ENCODE measurements at regions not wholly inside any gene's neighbourhood (a gene's known extent, or its start where the extent isn't known, plus 50 kb on each side); places are given as distances from the start of the nearest gene placed in this dataset.
"Not testable (repeated sequence)": the region's sequence is repeated elsewhere in the genome, so short reads cannot be mapped to it uniquely, and the experiment has no call there.

DNA sequence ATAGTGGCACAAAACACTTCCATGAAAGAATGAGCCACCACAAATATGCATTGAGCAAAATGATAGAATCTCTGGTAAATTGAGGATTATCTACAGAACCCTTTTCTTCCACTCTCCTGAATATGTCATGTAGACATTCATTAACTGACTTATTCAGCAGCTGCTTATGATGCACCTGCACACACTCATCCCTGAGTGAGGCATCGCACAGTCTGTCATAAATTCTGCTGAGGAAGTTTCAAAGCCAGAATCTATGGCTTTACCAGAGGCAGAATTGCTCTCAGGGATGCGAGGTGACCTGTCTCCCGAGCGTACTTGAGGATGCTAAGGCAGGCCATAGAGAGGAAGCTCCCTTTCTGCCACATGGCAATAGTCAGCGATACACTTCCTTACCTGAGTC is 1090.2 kb downstream of the UQCRFS1 start:
- Mint-ChIP-seq H3K36me3 (no peaks in the 10 kb centered on the region), H3K27me3 (no peaks in the 10 kb centered on the region), H3K4me1 (no peaks in the 10 kb centered on the region), H3K4me3 (no peak overlapping the region), H3K27ac (no peak overlapping the region), H3K9me3 (peaks cover 1% of the 10 kb centered on the region)
- ATAC-seq (ENCODE audit: low read depth) (no peak), DNase-seq (ENCODE audit: low spot score in 2 of 2) (no peak)

DNA sequence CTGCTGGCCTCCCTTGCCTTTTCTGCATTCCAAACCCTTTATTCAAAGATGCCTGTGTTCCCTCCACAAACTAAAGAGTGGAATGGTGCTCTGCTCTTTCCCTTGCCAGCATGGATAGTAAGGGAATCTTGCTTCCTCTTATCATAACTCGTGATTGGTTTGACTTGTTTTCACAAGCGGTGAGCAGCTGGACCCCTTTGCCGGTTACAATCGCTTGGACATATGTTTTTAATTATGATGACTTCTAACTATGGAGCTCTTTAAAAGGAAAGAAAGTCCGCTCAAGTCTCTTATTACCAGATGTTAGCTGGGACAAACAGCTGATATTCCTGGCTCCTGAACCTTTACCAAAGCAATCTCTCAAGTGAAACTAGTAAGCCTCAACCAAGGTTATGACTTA is 1094.7 kb downstream of the UQCRFS1 start:
- no peak for ATAC-seq (ENCODE audit: low read depth)
- no peak for DNase-seq (ENCODE audit: low spot score in 2 of 2)

DNA sequence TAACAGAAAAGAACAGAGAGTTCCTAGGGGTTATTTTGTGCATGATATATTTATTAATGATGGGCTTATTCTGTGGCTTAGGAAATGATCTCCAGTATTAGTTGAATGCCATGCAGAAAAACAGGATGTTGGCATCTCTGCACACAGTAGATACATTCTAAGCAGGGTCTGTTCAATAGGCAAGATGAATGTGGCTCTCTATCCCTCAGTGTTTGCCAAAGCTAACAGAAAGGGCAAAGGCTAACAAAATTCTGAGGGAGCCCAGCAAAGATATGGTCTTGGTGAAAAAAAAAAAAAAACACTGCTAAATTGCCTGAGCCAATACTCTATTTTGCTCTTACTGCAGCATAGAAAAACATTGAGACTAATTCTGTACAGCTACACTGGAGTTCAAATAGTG is 1095.8 kb downstream of the UQCRFS1 start:
- H3K4me1 Mint-ChIP-seq: no peaks in the 10 kb centered on the region
- H3K4me3 Mint-ChIP-seq: no peak overlapping the region
- ATAC-seq (ENCODE audit: low read depth) (no peak), DNase-seq (ENCODE audit: low spot score in 2 of 2) (no peak)
- no peak overlapping the region for H3K27ac Mint-ChIP-seq
- peaks cover 10% of the 10 kb centered on the region for H3K9me3 Mint-ChIP-seq
- no peaks in the 10 kb centered on the region for H3K27me3 Mint-ChIP-seq
- H3K36me3 Mint-ChIP-seq: peaks cover 3% of the 10 kb centered on the region

More for the DNA sequence above, 1094.7 kb downstream of the UQCRFS1 start:
- H3K27me3 Mint-ChIP-seq: no peaks in the 10 kb centered on the region
- H3K27ac Mint-ChIP-seq: no peak overlapping the region
- H3K9me3 Mint-ChIP-seq: peaks cover 10% of the 10 kb centered on the region
- peaks cover 3% of the 10 kb centered on the region for H3K36me3 Mint-ChIP-seq
- no peak overlapping the region for H3K4me3 Mint-ChIP-seq
- no peaks in the 10 kb centered on the region for H3K4me1 Mint-ChIP-seq

- H3K27me3 Mint-ChIP-seq; H3K4me1 Mint-ChIP-seq; DNase-seq (ENCODE audit: low spot score in 2 of 2); H3K36me3 Mint-ChIP-seq; ATAC-seq (ENCODE audit: low read depth); H3K4me3 Mint-ChIP-seq; H3K27ac Mint-ChIP-seq: not testable (repeated sequence)
- H3K9me3 Mint-ChIP-seq: peaks cover 12% of the 10 kb centered on the region
Measured at GRCh38 chr19:28116379-28116778, 1096.6 kb downstream of the UQCRFS1 start.

DNA sequence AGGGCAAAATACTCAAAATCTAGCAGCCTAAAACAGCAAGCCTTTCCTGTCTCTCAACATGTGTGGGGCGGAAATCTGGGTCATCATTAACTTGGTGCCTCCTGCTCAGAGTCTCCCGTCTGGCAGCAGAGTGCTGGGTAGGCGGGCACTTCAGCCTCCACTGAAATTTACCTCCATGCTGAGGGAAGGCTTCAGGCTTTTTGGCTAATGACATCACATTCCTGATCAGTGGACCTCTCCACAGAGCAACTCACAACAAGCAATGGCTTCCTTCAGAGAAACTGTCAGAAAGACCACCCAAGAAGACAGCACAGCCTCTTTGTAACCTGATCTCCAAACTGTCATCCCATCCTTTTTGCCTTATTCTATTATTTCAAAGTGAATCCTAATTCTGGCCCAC is 1109.0 kb downstream of the UQCRFS1 start:
- ATAC-seq (ENCODE audit: low read depth): no peak
- Mint-ChIP-seq H3K9me3 (no peaks in the 10 kb centered on the region), H3K36me3 (no peaks in the 10 kb centered on the region), H3K27me3 (no peaks in the 10 kb centered on the region), H3K4me1 (no peaks in the 10 kb centered on the region), H3K27ac (no peak overlapping the region), H3K4me3 (no peak overlapping the region)
- DNase-seq (ENCODE audit: low spot score in 2 of 2): no peak

DNA sequence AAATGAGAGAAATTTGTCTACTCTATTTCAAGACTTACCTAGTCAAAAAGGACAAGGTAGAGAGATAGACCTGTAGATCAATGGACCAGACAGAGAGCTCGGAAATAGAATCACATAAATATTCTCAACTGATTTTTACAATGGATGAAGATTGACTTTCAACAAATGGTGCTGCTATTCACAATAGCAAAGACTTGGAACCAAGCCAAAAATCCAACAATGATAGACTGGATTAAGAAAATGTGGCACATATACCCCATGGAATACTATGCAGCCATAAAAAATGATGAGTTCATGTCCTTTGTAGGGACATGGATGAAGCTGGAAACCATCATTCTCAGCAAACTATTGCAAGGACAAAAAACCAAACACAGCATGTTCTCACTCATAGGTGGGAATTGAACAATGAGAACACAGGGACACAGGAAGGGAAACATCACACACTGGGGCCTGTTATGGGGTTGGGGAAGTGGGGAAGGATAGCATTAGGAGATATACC is 1128.2 kb downstream of the UQCRFS1 start:
- ATAC-seq (ENCODE audit: low read depth); H3K4me1 Mint-ChIP-seq; H3K27me3 Mint-ChIP-seq; H3K36me3 Mint-ChIP-seq; H3K4me3 Mint-ChIP-seq; H3K27ac Mint-ChIP-seq; DNase-seq (ENCODE audit: low spot score in 2 of 2): not testable (repeated sequence)
- H3K9me3 Mint-ChIP-seq: peaks cover 14% of the 10 kb centered on the region

DNA sequence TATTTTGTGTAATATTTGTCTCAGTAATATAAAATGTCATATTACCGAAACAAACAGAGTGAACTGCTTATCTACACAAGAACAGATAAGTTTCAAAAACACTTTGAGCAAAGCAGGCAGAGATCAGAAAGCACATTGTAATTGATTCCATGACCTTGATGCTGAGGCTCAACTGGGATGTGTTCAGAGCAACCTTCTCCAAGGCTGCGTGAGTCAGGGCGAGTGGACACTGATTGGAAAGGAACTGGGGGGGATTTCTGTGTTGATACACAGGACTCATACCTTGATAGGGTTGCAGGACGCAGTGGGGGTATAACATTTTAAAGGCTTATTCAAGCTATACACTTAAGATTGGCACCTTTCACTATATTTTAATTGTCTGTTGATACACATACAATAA is 1136.3 kb downstream of the UQCRFS1 start:
- Mint-ChIP-seq H3K27ac (no peak overlapping the region), H3K36me3 (peaks cover under 1% of the 10 kb centered on the region), H3K9me3 (peaks cover 15% of the 10 kb centered on the region), H3K27me3 (no peaks in the 10 kb centered on the region), H3K4me1 (no peaks in the 10 kb centered on the region), H3K4me3 (no peak overlapping the region)
- DNase-seq (ENCODE audit: low spot score in 2 of 2): no peak
- no peak for ATAC-seq (ENCODE audit: low read depth)

- Mint-ChIP-seq H3K27ac (no peak overlapping the region), H3K4me1 (no peaks in the 10 kb centered on the region), H3K9me3 (peaks cover 13% of the 10 kb centered on the region), H3K27me3 (no peaks in the 10 kb centered on the region), H3K36me3 (no peaks in the 10 kb centered on the region), H3K4me3 (no peak overlapping the region)
- DNase-seq (ENCODE audit: low spot score in 2 of 2) (no peak), ATAC-seq (ENCODE audit: low read depth) (no peak)
Measured at GRCh38 chr19:28075229-28075628, 1137.7 kb downstream of the UQCRFS1 start.

DNA sequence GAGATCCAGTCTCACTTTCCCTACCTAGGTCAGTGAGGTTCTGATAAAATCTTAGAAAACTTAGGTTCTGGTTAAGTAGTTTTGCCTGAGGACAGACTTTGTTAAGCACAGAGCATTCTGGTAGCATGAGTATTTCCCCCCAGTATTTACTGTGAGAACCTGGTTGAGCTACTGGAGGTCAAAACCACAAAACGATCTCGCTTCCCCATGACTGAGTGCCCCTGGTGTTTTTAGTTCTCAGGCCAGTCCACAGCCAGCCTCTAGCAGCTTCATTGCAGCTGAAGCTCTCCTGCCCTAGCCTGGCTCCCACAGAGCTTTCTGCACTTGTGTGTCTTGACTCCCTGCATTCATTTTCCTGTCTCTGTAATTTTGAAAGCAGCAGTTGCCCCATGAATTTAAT is 1138.2 kb downstream of the UQCRFS1 start:
- ATAC-seq (ENCODE audit: low read depth) (no peak), DNase-seq (ENCODE audit: low spot score in 2 of 2) (no peak)
- Mint-ChIP-seq H3K27ac (no peak overlapping the region), H3K4me3 (no peak overlapping the region), H3K4me1 (no peaks in the 10 kb centered on the region), H3K27me3 (no peaks in the 10 kb centered on the region), H3K36me3 (no peaks in the 10 kb centered on the region), H3K9me3 (peaks cover 11% of the 10 kb centered on the region)

DNA sequence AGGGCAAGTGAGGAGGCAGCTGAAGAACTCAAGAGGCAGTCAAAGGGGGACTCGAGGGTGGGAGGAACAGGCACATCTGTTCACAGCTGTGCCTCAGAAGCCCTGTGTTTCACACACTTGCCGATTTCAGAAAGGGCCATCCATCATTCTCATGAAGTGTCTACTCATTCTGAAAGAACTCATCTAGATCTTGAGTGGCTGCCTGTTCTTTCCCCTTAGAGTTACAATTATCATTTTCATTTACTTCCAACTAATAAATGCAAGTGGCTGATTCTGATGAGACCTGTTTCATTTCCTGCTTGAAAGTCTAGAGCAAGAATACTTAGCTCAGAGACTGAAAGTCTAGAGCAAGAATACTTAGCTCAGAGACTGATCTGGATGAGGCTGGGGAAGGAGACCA is 1145.1 kb downstream of the UQCRFS1 start:
- no peaks in the 10 kb centered on the region for H3K4me1 Mint-ChIP-seq
- H3K4me3 Mint-ChIP-seq: no peak overlapping the region
- no peaks in the 10 kb centered on the region for H3K36me3 Mint-ChIP-seq
- H3K9me3 Mint-ChIP-seq: no peaks in the 10 kb centered on the region
- H3K27me3 Mint-ChIP-seq: no peaks in the 10 kb centered on the region
- no peak overlapping the region for H3K27ac Mint-ChIP-seq
- no peak for ATAC-seq (ENCODE audit: low read depth)
- no peak for DNase-seq (ENCODE audit: low spot score in 2 of 2)

GRCh38 chr19:28066988-28067387 is 1146.0 kb downstream of the UQCRFS1 start:
- no peaks in the 10 kb centered on the region for H3K4me1 Mint-ChIP-seq
- DNase-seq (ENCODE audit: low spot score in 2 of 2) (no peak), ATAC-seq (ENCODE audit: low read depth) (no peak)
- H3K9me3 Mint-ChIP-seq: no peaks in the 10 kb centered on the region
- no peaks in the 10 kb centered on the region for H3K36me3 Mint-ChIP-seq
- no peaks in the 10 kb centered on the region for H3K27me3 Mint-ChIP-seq
- no peak overlapping the region for H3K4me3 Mint-ChIP-seq
- no peak overlapping the region for H3K27ac Mint-ChIP-seq

- no peak for ATAC-seq (ENCODE audit: low read depth)
Measured at GRCh38 chr19:28066161-28066560, 1146.8 kb downstream of the UQCRFS1 start.

DNA sequence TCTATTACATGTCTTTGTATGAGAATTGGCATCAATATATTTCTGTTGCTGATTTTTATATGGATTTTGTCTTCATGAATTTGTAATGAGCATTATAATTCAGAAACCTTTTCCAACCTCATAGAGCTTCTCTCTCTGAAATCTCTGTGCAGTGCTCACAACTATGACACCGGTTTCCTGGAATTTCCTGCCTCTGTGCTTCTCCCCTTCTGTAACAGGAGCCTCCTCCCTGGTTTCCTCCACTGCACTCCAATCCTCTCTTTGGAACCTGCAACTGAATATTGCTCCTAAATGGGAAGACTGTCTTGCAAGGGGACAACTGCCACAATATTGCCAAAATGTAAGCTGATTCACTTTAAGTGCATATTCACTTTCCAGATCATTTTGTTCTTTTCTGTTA is 1147.9 kb downstream of the UQCRFS1 start:
- Mint-ChIP-seq H3K36me3 (no peaks in the 10 kb centered on the region), H3K27ac (no peak overlapping the region), H3K4me1 (no peaks in the 10 kb centered on the region), H3K9me3 (no peaks in the 10 kb centered on the region), H3K27me3 (no peaks in the 10 kb centered on the region), H3K4me3 (no peak overlapping the region)
- ATAC-seq (ENCODE audit: low read depth) (no peak), DNase-seq (ENCODE audit: low spot score in 2 of 2) (no peak)

More at GRCh38 chr19:28066161-28066560, 1146.8 kb downstream of the UQCRFS1 start:
- H3K4me1 Mint-ChIP-seq: no peaks in the 10 kb centered on the region
- no peaks in the 10 kb centered on the region for H3K9me3 Mint-ChIP-seq
- no peaks in the 10 kb centered on the region for H3K27me3 Mint-ChIP-seq
- H3K36me3 Mint-ChIP-seq: no peaks in the 10 kb centered on the region
- H3K4me3 Mint-ChIP-seq: no peak overlapping the region
- no peak for DNase-seq (ENCODE audit: low spot score in 2 of 2)
- no peak overlapping the region for H3K27ac Mint-ChIP-seq

DNA sequence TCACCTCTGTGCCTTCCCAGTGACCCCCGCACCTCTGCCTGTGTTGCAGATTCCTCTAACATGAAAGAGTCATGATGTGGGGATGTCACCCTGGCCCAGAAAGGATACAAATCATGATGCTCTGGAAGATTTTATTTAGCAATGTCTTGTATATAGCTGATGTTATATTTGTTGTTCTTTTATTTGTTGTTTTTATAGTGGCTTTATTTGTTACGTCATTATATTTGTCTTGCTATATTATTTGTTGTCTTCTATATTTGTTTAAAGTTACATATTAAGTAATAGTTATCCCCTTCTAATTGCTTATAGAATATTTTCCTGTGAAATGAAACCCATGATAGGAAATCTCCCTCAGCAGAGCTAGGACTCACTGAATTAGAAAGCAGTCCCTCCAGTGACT is 1149.2 kb downstream of the UQCRFS1 start:
- H3K36me3 Mint-ChIP-seq: no peaks in the 10 kb centered on the region

DNA sequence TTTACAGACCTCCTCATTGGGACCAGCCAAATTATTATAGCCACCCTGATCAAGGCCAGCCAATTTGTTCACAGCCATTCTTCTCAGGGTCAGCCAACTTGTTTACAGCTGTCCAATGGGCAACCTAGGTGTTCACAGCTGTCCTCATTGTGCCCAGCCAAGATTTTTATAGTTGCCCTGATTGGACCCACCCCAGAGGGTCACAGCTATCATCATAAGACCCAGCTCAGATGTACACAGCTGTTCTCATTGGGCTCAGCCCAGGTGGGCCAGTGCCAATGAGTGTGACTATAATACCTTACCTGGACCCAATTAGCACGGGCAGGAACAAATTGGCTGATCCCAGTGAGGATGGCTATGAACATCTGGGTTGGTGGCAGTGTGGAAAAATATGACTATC is 1151.8 kb downstream of the UQCRFS1 start:
- no peak overlapping the region for H3K27ac Mint-ChIP-seq
- DNase-seq (ENCODE audit: low spot score in 2 of 2) (no peak), ATAC-seq (ENCODE audit: low read depth) (no peak)
- H3K4me3 Mint-ChIP-seq: no peak overlapping the region
- H3K9me3 Mint-ChIP-seq: peaks cover 2% of the 10 kb centered on the region
- H3K27me3 Mint-ChIP-seq: no peaks in the 10 kb centered on the region
- H3K36me3 Mint-ChIP-seq: no peaks in the 10 kb centered on the region
- no peaks in the 10 kb centered on the region for H3K4me1 Mint-ChIP-seq

More for the DNA sequence above, 1149.2 kb downstream of the UQCRFS1 start:
- no peak for DNase-seq (ENCODE audit: low spot score in 2 of 2)
- Mint-ChIP-seq H3K27ac (no peak overlapping the region), H3K4me3 (no peak overlapping the region), H3K4me1 (no peaks in the 10 kb centered on the region), H3K9me3 (no peaks in the 10 kb centered on the region), H3K27me3 (no peaks in the 10 kb centered on the region)
- ATAC-seq (ENCODE audit: low read depth): no peak

Data from memory B cell (primary cell).